GM19238 (cell line): ENCODE measurements at regions not wholly inside any gene's neighbourhood (a gene's known extent, or its start where the extent isn't known, plus 50 kb on each side); places are given as distances from the start of the nearest gene placed in this dataset.

Source experiments
- DNase-seq: peaks from one replicate; pipeline ENCODE4 v3.0.0; 2011; ENCODE audit warnings: low spot score; ENCODE audit not compliant: insufficient read length

DNA sequence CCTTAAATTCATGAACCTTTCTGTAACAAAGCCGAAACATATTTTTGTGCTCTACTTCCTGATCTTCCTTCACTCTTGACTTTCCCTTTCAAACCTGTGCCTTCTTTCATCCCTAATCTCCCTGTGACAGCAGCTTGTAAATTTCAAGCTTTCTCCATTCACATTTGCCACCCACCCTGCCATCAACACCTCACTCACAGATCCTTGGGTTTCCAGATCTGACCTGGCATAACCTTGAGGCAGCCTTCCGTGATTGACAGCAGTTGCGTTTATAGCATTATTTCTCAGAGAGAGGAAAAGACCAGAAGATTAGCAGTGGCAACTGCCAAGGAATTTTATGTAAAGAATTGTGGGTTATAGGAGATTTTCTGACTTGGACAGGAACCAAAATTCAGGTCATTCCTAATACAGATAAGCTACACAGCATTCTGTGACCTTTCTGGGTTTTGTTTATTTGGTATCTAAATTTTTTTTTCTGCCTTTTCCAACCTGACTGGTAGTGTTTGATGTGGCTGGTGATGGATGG is 260.0 kb downstream of the NR2F1-AS1 start:
- DNase-seq, result no peak

DNA sequence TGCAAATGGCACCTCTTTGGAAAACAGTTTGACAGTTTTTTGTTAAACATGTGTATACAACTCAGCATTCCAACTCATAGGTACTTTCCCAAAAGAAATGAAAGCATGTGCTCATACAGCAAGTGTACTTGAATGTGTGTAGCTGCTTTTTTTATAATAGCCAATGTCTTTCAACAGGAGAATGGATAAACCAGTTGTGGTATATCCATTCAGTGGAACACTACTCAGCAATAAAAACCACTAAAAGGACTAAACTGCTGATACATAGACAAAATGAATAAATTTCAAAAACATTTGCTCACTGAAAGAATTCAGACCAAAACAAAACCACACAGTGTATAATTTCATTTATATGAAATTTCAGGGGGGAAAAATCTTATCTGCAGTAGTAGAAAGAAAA is 267.3 kb downstream of the NR2F1-AS1 start:
- no peak for DNase-seq

DNA sequence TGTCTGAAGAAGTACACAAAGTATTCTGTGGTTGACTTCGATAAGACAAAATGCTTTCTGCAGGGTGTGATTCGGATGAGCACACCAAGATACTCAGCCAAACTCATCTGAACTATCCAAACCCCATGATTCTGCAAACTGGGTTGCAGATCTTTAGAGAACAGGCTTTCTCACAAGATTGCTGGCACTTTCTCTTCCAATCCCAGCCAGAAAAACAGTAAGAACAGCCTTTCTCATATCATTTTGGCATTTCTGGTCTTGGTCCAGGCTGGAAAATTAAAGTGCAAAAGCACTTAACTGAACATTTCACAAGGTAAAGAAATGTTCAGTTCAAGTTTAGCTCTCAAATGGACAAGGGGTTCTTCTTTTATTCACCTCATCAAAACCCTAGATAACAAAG is 269.1 kb downstream of the NR2F1-AS1 start:
- DNase-seq, result no peak

DNA sequence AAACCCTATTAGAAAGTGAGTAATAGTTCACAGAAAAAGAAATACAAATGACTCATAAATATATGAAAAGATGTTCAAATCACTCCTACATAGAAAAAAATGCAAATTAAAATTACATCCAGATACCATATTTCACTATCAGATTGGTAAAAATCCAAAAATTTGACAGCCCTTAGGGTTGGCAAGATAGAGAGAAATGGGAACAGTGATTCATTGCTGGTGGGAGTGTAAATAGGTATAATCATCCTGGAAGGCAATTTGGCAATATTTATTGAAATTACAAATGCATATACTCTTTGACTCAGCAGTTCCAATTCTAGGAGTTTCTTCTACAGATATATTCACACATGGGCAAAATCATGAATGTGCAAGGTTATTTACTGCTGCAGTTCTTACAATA is 273.5 kb downstream of the NR2F1-AS1 start:
- no peak for DNase-seq

DNA sequence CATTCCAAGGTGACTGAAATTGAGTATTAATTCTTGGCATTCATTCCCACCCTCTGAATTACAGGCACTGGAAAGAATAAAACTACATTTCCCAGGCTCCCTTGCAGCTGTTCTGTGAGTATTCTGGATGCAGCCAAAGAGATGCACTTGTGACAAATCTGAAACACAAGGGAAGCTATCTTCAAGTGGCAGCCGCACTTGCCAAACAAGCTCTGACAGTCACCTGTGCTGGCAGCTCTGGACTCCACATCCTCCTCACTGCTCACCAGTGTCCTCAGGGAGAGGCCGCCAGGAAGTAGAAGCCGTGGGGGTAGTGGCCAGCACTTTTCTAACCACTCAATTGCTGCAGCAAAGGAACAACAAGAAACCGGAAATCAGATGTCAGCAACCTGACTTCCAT is 275.0 kb downstream of the NR2F1-AS1 start:
- no peak for DNase-seq

DNA sequence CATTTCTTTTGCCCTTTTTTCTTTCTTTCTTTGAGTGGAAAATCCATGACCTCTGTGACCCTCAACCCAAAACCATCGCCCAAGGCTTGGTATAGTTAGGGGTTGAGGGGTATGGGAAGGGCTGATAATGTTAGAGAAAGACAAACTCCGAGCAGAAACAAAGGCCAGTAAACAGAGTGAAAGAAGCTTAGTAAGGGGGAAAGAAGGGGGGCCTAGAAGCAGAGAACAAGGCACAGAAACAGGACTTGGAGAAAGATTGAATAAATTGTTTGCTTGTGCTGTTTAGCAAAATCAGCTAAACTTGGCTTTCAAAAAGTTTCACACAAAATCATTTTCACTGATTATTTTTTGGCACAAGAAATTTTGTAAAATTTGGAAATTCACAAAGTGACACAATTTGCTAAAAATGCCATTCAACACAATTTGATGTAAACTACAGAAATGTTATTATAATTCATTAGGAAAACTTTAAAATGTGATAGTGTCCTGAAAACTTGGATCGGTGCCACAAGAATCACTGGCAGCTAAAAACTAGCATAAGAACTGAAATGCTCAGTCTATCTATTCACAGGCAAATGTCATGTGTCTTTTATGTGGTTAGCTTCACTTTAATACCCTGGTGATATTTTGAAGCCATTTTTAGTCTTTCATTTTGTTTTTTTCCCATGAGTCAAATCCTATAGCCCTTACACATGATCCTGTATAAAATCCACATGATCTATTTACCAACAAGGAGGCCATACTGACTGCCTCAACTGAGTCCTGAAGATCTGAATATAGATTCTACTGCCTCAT is 276.4 kb downstream of the NR2F1-AS1 start:
- DNase-seq, result no peak

DNA sequence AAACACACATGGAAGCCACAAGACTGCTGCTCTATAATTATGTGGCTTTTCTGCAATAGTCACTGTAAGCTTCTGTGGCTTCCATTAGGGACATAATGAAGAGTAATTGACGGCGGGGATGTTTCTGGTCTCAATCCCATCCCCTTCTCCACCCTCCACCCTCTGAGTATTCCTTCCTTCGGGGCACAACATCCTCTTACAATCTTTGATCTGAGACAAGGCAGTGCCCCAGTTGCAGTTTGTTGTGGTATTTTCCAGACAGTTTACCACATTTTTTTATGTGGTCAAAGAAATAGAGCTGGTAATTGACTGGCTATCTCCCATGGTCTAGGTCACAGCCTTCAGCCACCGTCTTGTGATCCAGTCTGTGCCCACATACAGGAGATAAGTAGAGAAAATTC is 277.7 kb downstream of the NR2F1-AS1 start:
- no peak for DNase-seq

DNA sequence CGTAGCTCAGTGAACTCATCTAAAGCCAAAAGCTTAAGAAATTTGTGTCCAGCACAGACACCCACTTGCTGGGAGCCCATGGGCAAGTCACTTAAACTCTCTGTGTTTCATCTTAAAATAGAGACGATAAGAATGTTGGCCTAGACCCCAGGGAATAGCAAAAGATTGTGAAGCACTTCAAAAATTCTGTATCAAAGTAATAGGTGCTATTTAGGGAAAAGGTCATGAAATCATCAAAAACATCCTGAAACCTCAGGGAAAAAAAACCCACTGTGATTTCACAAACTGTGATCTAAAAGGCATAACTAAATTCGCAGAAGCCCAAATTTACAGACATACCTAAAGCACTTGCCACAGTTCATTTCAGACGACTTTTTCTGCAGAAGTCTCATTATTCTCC is 278.3 kb downstream of the NR2F1-AS1 start:
- DNase-seq, result no peak

DNA sequence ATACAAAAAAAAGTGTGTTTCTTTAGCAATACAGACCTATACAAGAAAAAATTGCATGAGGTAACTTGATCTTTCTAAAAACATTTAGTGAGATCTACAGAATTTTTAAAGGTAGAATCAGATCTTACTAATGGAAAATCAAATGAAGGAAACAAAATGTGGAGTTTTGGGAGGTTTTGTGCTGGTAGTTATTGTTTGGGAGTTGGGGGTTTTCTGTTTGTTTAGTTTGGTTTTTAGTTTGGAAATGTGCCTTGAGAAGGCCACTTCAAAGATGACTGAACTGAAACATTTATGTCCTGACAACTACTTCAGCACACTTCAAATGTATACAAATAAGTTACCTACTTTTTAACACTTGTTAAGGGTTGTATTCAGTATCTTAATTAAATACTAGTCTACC is 280.1 kb downstream of the NR2F1-AS1 start:
- no peak for DNase-seq

DNA sequence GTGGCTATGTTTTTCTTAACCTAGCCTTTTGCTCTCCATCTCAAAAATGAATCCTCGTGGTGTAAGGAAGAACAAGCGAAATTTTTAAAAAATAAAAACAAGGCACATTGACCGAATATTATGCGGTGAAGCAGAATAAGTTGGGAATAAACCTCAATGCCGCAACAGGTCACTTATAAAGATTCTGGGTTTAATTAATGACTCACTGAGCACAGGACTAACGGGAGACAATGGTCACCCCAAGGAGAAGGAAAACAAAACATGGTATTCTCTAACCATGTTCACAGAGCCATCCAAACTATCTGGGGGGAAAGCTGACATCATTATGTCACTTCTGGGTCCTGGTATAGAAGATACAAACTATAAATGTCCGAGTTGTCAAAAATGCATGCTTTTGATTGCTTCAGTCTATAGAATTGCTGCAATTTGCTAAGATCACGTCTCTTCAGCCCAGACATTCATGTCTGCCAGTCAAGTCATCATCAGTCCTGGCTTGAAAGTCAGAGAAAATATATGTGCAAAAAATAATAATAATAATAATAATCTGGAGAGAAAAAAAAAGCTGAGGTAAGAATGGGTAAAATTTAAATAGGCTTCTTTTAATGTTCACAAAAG is 280.6 kb downstream of the NR2F1-AS1 start:
- DNase-seq, result no peak

DNA sequence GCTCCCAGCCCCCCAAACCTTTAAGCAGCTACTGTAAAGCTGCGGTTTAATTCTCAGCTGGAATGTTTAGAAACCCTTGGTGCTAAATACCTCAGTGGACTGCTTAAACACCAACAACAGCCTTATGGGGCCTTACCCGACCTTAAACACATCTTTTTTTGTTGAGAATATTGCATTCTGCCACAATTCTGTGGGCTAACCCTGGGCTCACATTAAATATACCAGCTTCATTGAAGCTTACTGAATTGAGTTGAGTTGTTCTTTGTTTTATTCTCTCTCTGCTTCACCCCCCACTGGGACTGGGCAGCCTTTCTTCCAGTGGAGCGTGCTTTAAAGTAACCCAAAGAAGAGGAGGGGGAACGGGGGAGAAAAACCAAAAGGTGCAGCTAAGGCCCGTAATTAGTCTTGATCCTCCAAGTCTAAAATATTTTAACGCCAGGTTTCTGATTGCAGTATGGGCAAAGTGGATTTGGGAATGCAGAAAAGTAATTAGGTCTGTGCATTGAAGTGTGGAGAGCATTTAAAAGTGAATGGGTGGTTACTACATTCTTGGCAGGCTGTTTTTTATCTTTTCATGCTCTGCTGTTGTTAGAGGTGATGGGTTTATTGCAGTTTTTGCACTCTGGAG is 281.2 kb downstream of the NR2F1-AS1 start:
- DNase-seq, result no peak

DNA sequence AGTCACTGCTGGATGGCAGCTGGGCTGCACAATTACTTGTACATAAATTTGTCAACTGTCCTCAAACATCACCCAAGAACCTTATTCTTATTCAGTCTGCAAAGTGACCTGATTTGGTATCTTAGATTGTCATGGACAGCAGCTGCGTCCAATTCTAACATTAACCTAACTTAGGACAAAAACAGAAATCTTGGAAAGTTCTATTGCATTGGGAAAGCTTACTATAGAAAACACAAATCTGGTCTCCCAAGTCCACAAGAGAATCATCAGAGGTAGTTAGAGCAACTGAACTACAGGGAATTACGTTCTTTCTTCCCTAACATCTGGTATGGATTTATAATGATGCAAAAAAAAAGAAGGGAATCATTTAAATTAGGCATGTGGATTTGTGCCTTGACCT is 283.9 kb downstream of the NR2F1-AS1 start:
- no peak for DNase-seq

DNA sequence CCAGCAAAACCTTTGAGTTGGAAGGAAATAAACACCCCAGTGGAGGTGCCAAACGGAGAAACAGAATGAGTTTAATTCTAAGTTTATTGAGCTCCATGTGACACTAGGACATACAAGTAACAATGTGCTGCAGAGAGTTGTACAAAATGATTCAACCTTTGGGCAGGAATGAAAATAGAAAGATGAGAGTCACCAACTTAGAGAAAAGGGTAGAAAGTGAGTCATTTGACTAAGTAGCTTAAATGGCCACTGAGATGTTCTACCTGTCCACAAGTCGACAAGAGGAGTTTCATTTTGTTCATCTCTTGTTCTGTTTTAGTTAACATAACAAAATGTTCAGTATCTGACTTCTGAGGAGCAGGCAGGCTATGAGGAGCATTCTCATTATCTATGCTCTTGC is 284.7 kb downstream of the NR2F1-AS1 start:
- DNase-seq, result no peak

DNA sequence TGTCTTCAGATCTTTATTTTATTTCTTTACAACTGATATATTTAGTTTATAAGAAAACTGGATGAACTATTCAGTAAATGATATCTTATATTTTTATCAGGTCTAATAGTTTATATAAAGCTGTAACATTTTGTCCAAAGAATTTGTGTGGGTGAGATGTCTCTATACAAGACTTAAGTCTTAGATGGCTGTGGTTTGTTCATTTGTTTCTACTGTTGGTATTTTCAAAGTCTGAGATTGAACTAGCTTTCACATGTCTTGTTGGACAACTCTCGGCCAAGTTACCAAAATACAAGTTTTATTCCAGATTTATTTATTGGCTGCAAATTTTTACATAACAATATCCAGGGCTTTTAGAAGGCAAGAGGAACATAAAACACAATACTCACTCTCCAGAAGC is 286.0 kb downstream of the NR2F1-AS1 start:
- no peak for DNase-seq

DNA sequence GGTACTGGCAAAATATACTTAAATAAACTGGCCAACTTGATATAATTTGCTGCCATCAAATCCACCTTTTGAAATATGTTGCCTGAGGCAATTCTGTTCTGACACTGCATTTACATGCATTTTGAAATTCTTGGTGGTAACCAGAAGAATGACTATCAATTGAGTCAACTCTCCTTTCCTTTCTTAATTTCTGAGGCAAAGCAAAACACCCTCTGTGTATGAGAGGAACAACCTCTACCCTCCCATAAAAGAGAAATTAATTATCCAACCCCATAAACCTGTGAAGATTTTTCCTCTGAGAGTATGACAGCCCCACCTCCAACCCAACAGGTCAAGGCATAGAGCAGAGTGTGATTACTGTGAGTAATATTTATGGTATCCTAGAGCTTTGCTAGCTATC is 286.8 kb downstream of the NR2F1-AS1 start:
- no peak for DNase-seq

DNA sequence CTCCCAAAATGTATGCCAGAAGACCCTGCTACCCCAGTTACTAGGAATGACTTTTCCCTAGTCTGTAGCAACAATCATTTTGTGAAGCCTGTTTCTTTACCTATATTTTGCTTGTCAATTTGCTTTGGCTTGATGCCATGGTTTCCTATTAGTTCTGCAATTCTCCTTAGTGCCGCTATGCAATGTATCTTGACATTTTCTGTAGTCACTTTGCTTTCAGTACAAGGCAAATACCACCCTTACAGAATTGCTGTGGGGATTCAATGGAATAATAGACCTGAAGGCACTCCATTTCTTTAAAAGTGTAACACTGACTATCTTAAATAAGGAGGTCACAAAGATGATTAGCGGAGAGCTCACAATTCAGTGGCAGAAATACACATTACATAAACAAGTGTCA is 291.1 kb downstream of the NR2F1-AS1 start:
- DNase-seq, result no peak

DNA sequence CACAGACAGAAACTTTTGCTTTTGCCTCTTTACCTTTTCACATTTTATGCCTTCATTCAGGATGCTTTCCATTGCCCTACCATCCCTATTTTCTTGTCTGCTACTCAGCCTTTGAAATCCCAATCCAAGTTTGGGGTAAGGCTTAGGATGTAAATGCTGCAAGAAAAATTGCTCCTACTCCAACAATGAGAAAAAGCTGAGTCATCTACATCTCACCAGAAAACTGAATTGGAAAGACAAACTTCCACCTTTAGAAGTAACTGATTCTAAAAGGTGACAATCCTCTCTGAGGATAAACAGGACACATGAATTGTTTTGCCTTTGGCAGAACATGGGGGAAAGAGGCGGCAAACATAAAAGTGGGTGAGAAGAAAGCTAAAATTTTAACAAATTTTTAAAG is 295.6 kb downstream of the NR2F1-AS1 start:
- DNase-seq, result no peak

DNA sequence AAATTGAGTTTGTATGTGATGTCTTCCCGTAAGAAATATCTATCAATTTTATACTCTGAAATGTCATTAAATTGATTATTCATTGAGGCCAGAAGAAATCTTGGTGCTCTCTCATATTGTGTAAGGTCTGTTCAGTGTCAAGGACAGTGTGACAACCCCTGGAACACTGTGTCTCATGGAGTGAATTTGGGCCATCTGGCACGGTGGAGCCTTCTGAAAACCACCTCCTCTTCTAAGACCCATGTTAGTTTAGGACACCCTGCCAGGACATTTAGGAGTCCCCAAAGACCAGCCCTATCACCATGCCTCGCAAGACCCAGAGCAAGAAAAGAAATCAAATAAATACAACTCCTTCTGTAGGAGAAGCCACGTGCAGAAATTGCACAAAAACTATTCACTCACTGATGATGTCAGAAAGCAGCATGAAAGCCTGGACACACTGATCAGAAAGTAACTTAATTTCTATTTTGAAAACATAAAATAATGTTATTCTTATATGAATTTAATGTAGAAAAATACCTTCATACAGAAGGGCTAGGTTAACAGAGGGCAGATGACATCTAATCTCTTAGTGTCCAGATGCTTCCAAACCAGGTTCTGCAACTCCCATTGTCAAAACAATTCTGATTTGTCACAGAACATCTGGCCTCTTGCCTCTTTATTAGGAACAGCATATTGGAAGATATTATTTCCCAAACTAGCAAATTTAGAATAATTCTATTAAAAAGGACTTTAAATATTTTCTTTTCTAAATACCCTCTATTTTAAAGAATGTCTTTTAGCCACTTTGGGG is 298.8 kb downstream of the NR2F1-AS1 start:
- DNase-seq, result no peak

DNA sequence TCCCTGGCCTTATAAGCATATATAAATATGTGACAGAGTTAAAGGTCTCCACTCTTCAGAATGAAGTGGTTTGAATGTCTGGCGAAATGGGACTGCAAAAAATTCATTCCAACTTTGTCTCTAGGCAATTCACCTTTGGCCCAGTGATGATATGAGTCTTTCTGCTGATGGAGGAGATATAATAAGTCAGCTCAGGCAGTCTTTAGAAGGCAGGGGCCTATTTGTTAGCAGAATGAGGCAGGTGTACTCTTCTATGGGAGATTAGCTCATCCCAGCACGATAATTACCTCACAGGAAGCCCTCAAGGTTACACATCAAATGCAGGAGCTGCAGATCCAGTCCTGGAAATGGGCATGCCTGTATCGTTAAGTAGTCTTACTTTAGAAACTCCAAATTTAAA is 300.5 kb downstream of the NR2F1-AS1 start:
- DNase-seq, result no peak

DNA sequence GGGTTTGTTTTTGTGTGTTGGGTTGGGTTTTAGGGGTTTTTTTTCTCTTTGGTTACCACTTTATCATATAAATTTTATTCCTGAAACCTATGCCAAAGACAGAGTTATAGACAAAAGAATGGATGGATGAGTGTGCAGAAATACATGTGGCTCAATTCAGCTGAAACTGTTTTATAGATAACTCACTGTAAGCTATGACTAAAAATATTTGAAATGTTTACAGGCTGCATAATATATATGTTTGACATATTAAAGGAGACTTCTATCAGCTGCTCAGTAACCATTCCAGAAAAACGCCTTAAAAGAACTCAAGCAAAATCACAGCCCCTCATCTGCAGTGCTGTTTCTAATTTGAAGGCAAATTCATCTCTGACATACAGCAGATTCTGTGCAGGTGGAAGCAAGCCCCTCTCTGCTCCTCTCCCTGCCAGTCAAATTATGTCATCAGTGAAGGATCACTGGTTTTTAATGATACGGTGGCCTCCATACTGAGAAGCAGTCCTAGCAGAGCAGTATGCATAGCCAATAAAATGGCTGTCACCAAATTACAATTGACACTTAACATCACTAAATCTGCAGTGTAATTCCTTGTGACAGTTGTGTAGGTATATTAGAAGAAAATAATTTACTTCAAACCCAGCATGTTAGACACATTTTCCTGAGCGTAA is 301.6 kb downstream of the NR2F1-AS1 start:
- no peak for DNase-seq

DNA sequence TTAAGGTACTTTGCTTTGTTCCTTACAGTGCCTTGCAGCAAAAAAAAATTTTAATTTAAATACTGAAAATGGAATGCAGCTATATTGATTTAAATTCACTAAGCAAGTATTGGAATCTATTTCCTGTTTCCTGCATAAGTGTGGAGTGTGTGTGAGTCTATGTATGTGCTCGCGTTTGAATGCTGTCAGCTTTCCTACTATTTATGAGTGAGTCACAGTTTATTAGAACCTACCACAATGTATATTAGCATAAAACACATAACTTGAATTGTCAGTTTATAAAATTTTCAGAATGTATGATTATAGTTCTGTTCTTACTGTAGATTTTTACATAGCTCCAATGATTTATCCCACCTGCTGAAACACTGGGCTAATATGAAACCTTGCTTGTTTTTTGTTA is 302.1 kb downstream of the NR2F1-AS1 start:
- no peak for DNase-seq
